Bronchial epithelial cell (primary cell): ENCODE measurements at regions not wholly inside any gene's neighbourhood (a gene's known extent, or its start where the extent isn't known, plus 50 kb on each side); places are given as distances from the start of the nearest gene placed in this dataset.

Source experiments
- DNase-seq: peaks from one replicate; pipeline ENCODE4 v3.0.0-alpha.2; 2010; ENCODE audit warnings: low read depth
- FAIRE-seq: peaks from 2 replicates; lab custom pipeline; 2011; peaks lifted over from hg19 to GRCh38; lab: Jason Lieb, UNC
- H3K27me3 ChIP-seq: 2 replicates; pipeline ENCODE4 v1.5.1; 2011; ENCODE audit warnings: low read length; ENCODE audit not compliant: control insufficient read depth, insufficient read depth
- H3K36me3 ChIP-seq: 2 replicates; pipeline ENCODE4 v1.5.1; 2011; ENCODE audit warnings: low read length; ENCODE audit not compliant: control insufficient read depth, insufficient read depth
- H3K4me3 ChIP-seq: 2 replicates; pipeline ENCODE4 v1.5.1; 2011; ENCODE audit warnings: mild to moderate bottlenecking, low read depth, low read length, control low read depth
- TF ChIP-seq, protein P1 (sequence below): IDR thresholded peaks from 2 replicates; pipeline ENCODE4 v1.5.1; 2011; ENCODE audit warnings: mild to moderate bottlenecking, moderate library complexity, low read length, control low read depth, inconsistent platforms; ENCODE audit not compliant: insufficient read depth, severe bottlenecking

DNA sequence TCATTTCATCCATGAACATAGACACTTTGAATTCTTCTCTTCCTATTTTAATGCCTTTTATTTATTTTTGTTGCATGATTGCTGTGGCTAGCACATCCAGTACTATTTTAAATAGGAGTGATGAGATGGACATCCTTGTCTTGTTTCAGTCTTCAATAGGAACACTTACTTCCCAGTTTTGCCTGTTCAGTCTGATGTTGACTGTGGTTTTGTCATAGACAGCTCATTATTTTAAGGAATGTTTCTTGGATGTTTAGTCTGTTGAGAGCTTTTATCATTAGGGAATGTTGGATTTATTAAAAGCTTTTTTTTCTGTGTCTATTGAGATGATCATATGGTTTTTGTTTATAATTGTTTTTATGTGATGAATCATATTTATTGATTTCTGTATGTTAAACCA, 586.6 kb downstream of the SLITRK1 start:
- TF ChIP-seq, protein P1, sequence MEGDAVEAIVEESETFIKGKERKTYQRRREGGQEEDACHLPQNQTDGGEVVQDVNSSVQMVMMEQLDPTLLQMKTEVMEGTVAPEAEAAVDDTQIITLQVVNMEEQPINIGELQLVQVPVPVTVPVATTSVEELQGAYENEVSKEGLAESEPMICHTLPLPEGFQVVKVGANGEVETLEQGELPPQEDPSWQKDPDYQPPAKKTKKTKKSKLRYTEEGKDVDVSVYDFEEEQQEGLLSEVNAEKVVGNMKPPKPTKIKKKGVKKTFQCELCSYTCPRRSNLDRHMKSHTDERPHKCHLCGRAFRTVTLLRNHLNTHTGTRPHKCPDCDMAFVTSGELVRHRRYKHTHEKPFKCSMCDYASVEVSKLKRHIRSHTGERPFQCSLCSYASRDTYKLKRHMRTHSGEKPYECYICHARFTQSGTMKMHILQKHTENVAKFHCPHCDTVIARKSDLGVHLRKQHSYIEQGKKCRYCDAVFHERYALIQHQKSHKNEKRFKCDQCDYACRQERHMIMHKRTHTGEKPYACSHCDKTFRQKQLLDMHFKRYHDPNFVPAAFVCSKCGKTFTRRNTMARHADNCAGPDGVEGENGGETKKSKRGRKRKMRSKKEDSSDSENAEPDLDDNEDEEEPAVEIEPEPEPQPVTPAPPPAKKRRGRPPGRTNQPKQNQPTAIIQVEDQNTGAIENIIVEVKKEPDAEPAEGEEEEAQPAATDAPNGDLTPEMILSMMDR = no peak
- FAIRE-seq (no peak), DNase-seq (no peak)
- no peak overlapping the region for H3K4me3 ChIP-seq
- no peaks in the 10 kb centered on the region for H3K36me3 ChIP-seq
- H3K27me3 ChIP-seq = no peaks in the 10 kb centered on the region

DNA sequence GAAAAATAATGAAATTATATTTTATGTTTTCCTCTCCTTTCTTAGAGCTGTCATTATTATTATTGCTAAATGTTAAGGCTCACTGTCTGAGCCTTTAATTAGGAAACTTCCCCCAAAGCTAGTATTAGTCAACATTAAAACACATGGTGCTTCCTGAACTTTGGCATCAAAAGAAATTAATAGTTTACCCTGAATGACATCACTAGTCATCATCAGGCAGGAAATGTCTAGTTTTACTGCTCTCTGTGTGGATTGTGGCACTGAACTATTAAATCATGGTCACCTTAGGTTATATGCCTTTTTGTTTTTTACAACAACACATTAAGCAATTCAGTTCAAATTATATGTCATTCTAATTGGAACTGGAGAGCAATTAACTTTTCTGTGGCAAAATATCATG, 595.5 kb downstream of the SLITRK1 start:
- H3K36me3 ChIP-seq = no peaks in the 10 kb centered on the region
- TF ChIP-seq, protein P1 = no peak
- FAIRE-seq (no peak), DNase-seq (peak; percentile 13)
- H3K27me3 ChIP-seq = no peaks in the 10 kb centered on the region
- no peak overlapping the region for H3K4me3 ChIP-seq

DNA sequence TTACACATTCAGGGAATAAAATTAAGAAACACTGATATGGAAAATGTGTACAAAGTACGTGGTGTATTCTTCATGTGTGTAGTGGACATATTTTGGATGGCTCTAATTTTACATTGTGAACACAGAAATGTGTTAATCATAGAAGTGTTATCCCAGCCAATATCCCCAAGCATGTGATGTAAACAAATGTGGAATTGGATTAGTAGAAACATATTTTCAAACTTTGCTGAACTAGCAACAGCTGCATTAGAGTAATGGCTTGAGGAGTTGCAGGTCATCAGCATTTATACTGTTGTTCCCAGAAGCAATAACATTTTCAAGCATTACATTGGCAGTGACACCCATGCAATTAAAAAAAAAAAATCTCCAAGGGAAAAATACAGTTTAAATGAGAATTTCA, 600.6 kb downstream of the SLITRK1 start:
- no peaks in the 10 kb centered on the region for H3K36me3 ChIP-seq
- no peak overlapping the region for H3K4me3 ChIP-seq
- TF ChIP-seq, protein P1 = no peak
- no peak for DNase-seq
- H3K27me3 ChIP-seq = no peaks in the 10 kb centered on the region
- no peak for FAIRE-seq

DNA sequence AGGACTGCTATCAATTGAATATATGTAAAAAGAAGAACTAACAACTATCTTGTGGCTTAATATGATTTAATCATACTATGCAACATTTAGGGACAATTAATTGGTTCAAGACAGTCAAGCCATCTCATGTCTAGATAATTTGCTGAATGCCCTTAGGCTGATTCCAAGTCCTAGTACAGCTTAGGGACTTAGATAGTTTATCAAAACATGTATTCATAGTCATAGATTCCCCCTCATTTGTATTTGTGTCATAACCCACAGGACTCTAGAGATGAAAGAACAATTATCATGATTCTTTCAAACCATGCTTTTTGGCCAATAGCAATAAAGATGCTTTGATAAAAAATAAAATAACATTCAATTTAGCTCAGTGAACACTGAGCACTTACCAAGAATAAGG, 607.6 kb downstream of the SLITRK1 start:
- no peaks in the 10 kb centered on the region for H3K36me3 ChIP-seq
- no peak overlapping the region for H3K4me3 ChIP-seq
- TF ChIP-seq, protein P1 = no peak
- H3K27me3 ChIP-seq = no peaks in the 10 kb centered on the region
- FAIRE-seq (no peak), DNase-seq (no peak)

DNA sequence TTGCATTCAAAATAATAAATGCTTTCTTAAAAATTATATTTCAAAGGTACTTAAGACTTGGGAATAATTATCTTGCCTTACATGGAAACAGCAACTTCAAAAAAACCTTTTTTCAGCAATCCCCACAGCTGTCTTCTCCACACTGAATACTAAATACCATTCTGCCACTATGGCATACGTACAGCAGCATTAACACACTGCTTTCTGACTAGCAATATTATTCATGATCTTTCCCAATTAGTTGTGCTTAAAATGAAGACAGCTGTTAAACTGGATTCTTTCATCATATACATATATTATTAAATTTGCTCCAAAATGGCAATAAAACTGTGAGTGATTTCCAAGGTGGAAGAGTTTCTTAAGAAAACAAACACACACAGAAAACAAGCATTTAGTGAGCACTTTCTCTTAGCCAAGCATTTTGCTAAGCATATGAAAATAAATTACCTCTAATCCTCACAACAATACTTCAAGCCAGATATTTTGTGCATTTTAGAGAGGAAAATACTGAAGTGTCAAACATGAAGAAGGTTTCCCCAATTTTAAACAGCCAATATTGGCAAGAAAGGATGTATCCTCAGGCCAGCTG, 609.5 kb downstream of the SLITRK1 start:
- FAIRE-seq (no peak), DNase-seq (no peak)
- TF ChIP-seq, protein P1 = no peak
- Histone ChIP-seq H3K4me3 (no peak overlapping the region), H3K27me3 (no peaks in the 10 kb centered on the region), H3K36me3 (no peaks in the 10 kb centered on the region)

DNA sequence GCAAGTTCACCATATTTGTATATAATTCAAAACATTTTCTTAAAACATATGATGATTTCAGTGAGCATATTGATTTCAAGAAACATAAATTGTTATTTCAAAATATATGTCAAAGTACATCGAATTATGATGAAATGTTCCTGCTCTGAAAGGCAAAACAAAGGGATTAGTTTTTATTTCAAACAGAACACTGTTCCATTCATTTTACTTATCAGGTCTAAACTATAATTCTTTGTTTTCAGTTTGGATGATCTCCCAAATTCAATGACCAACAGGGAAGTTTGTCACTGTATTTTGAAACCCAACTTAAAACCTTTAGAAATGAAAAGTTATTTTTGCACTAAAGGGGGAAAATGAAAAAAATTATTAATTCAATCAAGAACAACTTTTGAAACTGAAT, 610.2 kb downstream of the SLITRK1 start:
- Histone ChIP-seq H3K27me3 (no peaks in the 10 kb centered on the region), H3K36me3 (no peaks in the 10 kb centered on the region), H3K4me3 (no peak overlapping the region)
- no peak for FAIRE-seq
- DNase-seq = no peak
- TF ChIP-seq, protein P1 = no peak
